B cell (primary cell): ENCODE measurements at regions not wholly inside any gene's neighbourhood (a gene's known extent, or its start where the extent isn't known, plus 50 kb on each side); places are given as distances from the start of the nearest gene placed in this dataset.

Experiments
- EZH2 ChIP-seq: IDR thresholded peaks from 2 replicates; pipeline ENCODE4 v1.6.1; 2012; ENCODE audit warnings: borderline replicate concordance, low read depth, mild to moderate bottlenecking, moderate library complexity, low read length; ENCODE audit not compliant: insufficient read depth, poor library complexity, severe bottlenecking
- TF ChIP-seq, protein P1 (sequence below): fragments of 200-600 bp; IDR thresholded peaks from one replicate; pipeline ENCODE4 v1.8.0; 2022; ENCODE audit warnings: antibody characterized with exemption, mild to moderate bottlenecking

DNA sequence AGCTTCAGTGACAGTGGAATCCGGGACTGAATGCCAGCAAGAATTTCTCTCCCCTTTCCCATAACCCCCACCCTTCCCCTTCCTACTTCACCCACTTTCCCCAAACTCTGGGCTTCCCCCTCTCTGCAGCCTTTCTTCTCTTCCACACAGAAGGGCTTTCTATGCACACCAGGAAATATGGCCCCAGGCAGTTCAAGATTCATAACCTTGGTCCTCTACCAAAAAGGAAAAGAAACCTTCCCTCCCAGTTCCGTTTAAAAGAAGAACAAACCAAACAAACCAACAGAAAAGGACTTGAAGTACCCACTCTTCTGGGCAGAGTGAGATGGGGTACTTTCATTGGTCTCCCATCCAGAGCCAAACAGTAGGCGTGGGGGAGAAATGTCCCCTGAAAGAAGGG lies 68.8 kb upstream of the ABHD2 start:
- TF ChIP-seq, protein P1, sequence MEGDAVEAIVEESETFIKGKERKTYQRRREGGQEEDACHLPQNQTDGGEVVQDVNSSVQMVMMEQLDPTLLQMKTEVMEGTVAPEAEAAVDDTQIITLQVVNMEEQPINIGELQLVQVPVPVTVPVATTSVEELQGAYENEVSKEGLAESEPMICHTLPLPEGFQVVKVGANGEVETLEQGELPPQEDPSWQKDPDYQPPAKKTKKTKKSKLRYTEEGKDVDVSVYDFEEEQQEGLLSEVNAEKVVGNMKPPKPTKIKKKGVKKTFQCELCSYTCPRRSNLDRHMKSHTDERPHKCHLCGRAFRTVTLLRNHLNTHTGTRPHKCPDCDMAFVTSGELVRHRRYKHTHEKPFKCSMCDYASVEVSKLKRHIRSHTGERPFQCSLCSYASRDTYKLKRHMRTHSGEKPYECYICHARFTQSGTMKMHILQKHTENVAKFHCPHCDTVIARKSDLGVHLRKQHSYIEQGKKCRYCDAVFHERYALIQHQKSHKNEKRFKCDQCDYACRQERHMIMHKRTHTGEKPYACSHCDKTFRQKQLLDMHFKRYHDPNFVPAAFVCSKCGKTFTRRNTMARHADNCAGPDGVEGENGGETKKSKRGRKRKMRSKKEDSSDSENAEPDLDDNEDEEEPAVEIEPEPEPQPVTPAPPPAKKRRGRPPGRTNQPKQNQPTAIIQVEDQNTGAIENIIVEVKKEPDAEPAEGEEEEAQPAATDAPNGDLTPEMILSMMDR, result no peak
- TF ChIP-seq EZH2, result no peak
